HUES48 (cell line): ENCODE measurements at regions not wholly inside any gene's neighbourhood (a gene's known extent, or its start where the extent isn't known, plus 50 kb on each side); places are given as distances from the start of the nearest gene placed in this dataset.

ENCODE experiments used
- H3K27ac ChIP-seq: one replicate; pipeline ENCODE4 v1.7.0; 2013; ENCODE audit warnings: low read depth, low read length, inconsistent platforms
- H3K27me3 ChIP-seq: 2 replicates; pipeline ENCODE4 v1.6.1; 2013; ENCODE audit warnings: mild to moderate bottlenecking, low read length; ENCODE audit not compliant: control insufficient read depth, insufficient read depth
- H3K36me3 ChIP-seq: 2 replicates; pipeline ENCODE4 v1.6.1; 2013; ENCODE audit warnings: low read length; ENCODE audit not compliant: control insufficient read depth, insufficient read depth
- H3K4me1 ChIP-seq: 2 replicates; pipeline ENCODE4 v1.6.1; 2013; ENCODE audit warnings: mild to moderate bottlenecking, low read length; ENCODE audit not compliant: control insufficient read depth, insufficient read depth
- H3K4me3 ChIP-seq: 2 replicates; pipeline ENCODE4 v1.5.1; 2013; ENCODE audit warnings: mild to moderate bottlenecking, low read depth, low read length
- H3K9ac ChIP-seq: 2 replicates; pipeline ENCODE4 v1.6.1; 2013; ENCODE audit warnings: mild to moderate bottlenecking, low read depth, low read length, moderate library complexity
- H3K9me3 ChIP-seq: 2 replicates; pipeline ENCODE4 v1.6.1; 2013; ENCODE audit warnings: low read length; ENCODE audit not compliant: control insufficient read depth, insufficient read depth

- Histone ChIP-seq H3K36me3 (no peaks in the 10 kb centered on the region), H3K4me1 (peaks cover 50% of the 10 kb centered on the region), H3K9me3 (no peaks in the 10 kb centered on the region), H3K9ac (peak overlapping the region; percentile 32; the same call in 1 of the 2 replicates), H3K27me3 (no peaks in the 10 kb centered on the region), H3K4me3 (peak overlapping the region; percentile 37; the same call in 1 of the 2 replicates), H3K27ac (peak overlapping the region; percentile 100)
These were observed 118.2 kb downstream of the TTLL2 start for GRCh38 chr6:167442796-167443680.

- Histone ChIP-seq H3K4me1 (peaks cover 47% of the 10 kb centered on the region), H3K36me3 (no peaks in the 10 kb centered on the region), H3K9ac (no peak overlapping the region), H3K4me3 (no peak overlapping the region), H3K9me3 (no peaks in the 10 kb centered on the region), H3K27ac (no peak overlapping the region), H3K27me3 (no peaks in the 10 kb centered on the region)
These were observed 119.9 kb downstream of the TTLL2 start for GRCh38 chr6:167444602-167445346.

- no peak overlapping the region for H3K9ac ChIP-seq
- H3K36me3 ChIP-seq = no peaks in the 10 kb centered on the region
- no peak overlapping the region for H3K4me3 ChIP-seq
- H3K27ac ChIP-seq = no peak overlapping the region
- H3K4me1 ChIP-seq = peaks cover 47% of the 10 kb centered on the region
- no peaks in the 10 kb centered on the region for H3K27me3 ChIP-seq
- H3K9me3 ChIP-seq = no peaks in the 10 kb centered on the region
These were observed 120.7 kb downstream of the TTLL2 start for GRCh38 chr6:167445568-167445967.

- Histone ChIP-seq H3K36me3 (no peaks in the 10 kb centered on the region), H3K4me3 (no peak overlapping the region), H3K4me1 (peaks cover 44% of the 10 kb centered on the region), H3K27ac (no peak overlapping the region), H3K27me3 (no peaks in the 10 kb centered on the region), H3K9me3 (no peaks in the 10 kb centered on the region), H3K9ac (no peak overlapping the region)
These were observed 121.2 kb downstream of the TTLL2 start for GRCh38 chr6:167446046-167446445.

- no peaks in the 10 kb centered on the region for H3K27me3 ChIP-seq
- peaks cover 35% of the 10 kb centered on the region for H3K4me1 ChIP-seq
- H3K36me3 ChIP-seq = no peaks in the 10 kb centered on the region
These were observed 122.1 kb downstream of the TTLL2 start for GRCh38 chr6:167446971-167447370.

GRCh38 chr6:167448378-167448777, 123.5 kb downstream of the TTLL2 start:
- H3K4me3 ChIP-seq = no peak overlapping the region
- no peak overlapping the region for H3K9ac ChIP-seq
- H3K27ac ChIP-seq = no peak overlapping the region
- H3K9me3 ChIP-seq = no peaks in the 10 kb centered on the region
- peaks cover 24% of the 10 kb centered on the region for H3K4me1 ChIP-seq
- H3K27me3 ChIP-seq = no peaks in the 10 kb centered on the region
- H3K36me3 ChIP-seq = no peaks in the 10 kb centered on the region

More at GRCh38 chr6:167446971-167447370, 122.1 kb downstream of the TTLL2 start:
- no peaks in the 10 kb centered on the region for H3K9me3 ChIP-seq
- no peak overlapping the region for H3K27ac ChIP-seq
- H3K9ac ChIP-seq = no peak overlapping the region
- H3K4me3 ChIP-seq = no peak overlapping the region

- Histone ChIP-seq H3K4me3 (no peak overlapping the region), H3K27me3 (no peaks in the 10 kb centered on the region), H3K27ac (no peak overlapping the region), H3K9ac (no peak overlapping the region), H3K4me1 (peaks cover 15% of the 10 kb centered on the region), H3K9me3 (no peaks in the 10 kb centered on the region), H3K36me3 (no peaks in the 10 kb centered on the region)
These were observed 124.4 kb downstream of the TTLL2 start for GRCh38 chr6:167449094-167449861.

- no peak overlapping the region for H3K9ac ChIP-seq
- H3K36me3 ChIP-seq = no peaks in the 10 kb centered on the region
- no peak overlapping the region for H3K27ac ChIP-seq
- H3K9me3 ChIP-seq = no peaks in the 10 kb centered on the region
- peaks cover 10% of the 10 kb centered on the region for H3K4me1 ChIP-seq
- H3K27me3 ChIP-seq = no peaks in the 10 kb centered on the region
- H3K4me3 ChIP-seq = no peak overlapping the region
These were observed 125.7 kb downstream of the TTLL2 start for GRCh38 chr6:167450626-167451025.

GRCh38 chr6:167452338-167453081, 127.6 kb downstream of the TTLL2 start:
- Histone ChIP-seq H3K27ac (no peak overlapping the region), H3K4me3 (no peak overlapping the region), H3K27me3 (no peaks in the 10 kb centered on the region), H3K36me3 (no peaks in the 10 kb centered on the region), H3K4me1 (peaks cover 5% of the 10 kb centered on the region), H3K9ac (no peak overlapping the region), H3K9me3 (no peaks in the 10 kb centered on the region)

- Histone ChIP-seq H3K27me3 (no peaks in the 10 kb centered on the region), H3K4me1 (peaks cover 5% of the 10 kb centered on the region), H3K27ac (no peak overlapping the region), H3K4me3 (no peak overlapping the region), H3K36me3 (no peaks in the 10 kb centered on the region), H3K9me3 (no peaks in the 10 kb centered on the region), H3K9ac (no peak overlapping the region)
These were observed 128.2 kb downstream of the TTLL2 start for GRCh38 chr6:167453082-167453446.
